ENCODE measurements at regions not wholly inside any gene's neighbourhood (a gene's known extent, or its start where the extent isn't known, plus 50 kb on each side); places are given as distances from the start of the nearest gene placed in this dataset.
"Not testable (repeated sequence)": the region's sequence is repeated elsewhere in the genome, so short reads cannot be mapped to it uniquely, and the experiment has no call there.

DNA sequence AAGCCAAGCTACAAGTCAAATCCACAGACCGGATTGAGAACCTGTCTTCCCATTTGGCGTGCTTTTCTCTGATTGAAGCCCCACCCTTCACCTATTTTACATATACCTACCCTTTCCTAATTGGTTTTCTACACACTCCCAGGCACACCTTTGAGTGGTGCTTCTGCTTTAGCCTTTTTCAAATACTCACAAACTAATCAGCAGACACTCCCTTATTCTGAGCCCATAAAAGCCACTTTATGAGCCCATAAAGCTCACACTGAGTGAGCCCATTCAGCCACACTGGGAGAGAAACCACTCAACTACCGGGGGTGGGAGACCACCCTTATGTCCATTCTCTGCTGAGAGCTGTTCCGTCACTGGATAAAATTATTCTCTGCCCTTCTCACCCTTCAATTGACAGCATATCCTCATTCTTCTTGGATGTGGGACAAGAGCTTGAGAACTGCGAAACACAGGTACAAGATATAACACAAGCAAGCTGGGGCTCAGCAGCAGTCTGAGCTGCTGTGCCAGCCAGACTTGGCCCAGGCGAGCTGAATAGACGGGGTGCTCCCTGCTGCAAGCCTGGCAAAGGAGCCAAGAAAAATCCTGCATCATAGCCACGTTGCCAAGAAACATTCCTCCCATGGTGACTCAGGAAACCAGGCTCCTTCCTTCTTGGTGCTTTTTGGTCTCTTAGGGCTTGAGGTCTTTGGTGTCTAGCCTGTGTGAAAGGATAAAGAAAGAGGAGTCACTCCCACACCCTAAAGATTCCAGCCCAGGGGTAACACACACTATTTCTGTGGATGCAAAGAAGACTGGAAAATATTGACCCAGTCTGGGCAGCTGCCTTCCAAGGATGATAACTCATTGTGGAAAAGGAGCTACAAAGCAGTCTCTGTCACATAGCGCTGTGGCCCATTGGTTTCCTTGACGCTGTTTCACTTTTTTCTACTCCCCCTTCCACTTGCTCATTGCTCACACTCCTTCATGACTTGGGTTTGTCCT lies 609.7 kb downstream of the MCTP2 start:
- no peak for DNase-seq (ENCODE audit: low read depth)

DNA sequence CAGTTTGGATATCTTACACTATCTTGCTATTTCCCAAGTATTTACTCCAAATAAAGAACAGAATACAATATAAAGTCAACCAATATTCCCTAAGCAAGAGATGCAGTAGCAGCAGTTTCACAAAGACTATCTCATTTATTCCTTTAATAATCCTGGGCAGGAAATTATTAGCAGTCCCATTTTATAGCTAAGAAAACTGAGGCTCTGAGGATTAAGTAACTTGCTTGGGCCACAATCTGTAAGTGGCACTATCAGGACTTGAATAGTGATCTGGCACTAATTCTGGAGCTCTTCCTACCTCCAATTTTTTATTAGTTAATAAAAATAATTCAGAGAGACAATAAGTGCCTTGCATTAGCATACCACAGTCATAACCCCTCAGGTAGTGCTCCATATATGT lies 611.7 kb downstream of the MCTP2 start:
- no peak for DNase-seq (ENCODE audit: low read depth)

DNA sequence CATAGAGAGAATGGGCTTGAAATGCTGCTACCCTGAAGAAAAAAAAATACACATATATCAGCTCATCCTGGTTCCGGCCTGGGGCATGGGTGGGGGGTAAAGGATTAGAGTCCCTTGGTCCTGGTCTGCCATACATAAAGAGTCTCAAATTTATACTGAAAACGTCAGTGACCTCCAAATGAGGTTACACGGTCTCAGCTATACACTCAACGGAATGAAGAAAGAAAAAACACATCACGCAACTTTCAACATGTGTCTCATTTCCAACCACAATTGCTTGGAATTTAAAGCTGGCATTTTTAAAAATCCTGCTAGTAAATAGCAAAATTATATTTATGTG lies 612.8 kb downstream of the MCTP2 start:
- DNase-seq (ENCODE audit: low read depth): no peak

DNA sequence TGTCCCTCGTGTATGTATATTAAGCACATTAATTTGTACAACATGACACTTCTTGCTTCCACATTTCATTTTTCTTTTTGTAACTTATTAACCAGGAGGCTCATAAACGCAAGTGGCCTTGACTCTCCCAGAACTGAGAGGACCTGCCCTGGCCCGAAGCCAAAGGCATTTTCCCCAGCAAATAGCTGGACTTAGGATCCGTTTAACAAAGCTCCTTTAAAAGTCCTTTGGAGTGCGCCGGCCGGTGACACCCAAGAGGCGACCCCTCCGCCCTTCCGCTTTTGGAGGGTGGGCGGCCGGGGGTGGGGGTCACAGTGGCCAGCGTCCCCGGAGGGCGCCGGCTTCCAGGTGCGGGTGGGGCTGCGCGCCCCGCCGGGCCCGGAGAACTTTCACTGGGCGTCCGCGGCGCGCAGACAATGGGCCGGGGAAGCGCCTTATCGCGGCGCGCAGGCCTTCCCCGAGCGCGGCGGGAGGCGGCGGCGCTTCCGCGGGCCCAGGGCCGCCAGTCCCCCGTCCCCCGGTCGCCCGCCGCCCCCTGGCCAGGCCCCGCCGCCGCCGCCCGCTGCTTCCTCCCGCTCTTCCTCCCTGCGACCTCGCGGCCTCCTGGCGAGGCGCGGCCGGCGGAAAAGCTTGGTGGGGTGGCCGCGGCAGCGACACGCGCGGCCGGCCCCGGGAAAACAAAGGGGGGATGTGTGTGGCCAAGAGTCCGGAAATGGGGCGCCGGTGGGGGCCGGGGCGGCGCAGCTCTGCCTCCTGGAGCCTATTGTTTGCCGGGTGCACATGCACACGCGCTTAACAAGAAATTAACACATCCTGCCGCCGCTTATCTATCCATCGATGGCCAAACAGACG lies 613.4 kb downstream of the MCTP2 start:
- no peak for DNase-seq (ENCODE audit: low read depth)

DNA sequence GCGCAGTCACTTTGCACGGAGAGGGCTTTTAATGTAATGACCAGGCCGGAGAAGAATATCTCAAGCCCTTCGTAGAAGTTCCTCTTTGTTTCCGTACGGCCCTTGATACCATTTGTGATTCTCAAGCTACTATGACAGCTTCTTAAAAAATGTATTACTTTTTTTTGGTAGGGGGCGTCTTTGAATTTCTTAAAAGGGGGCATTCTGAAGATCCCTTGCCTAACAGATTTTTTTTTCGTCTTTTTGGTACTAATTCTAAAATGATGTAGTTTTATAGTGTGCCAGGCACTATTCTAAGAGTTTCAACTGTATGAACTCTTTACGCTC lies 614.0 kb downstream of the MCTP2 start:
- DNase-seq (ENCODE audit: low read depth): no peak

DNA sequence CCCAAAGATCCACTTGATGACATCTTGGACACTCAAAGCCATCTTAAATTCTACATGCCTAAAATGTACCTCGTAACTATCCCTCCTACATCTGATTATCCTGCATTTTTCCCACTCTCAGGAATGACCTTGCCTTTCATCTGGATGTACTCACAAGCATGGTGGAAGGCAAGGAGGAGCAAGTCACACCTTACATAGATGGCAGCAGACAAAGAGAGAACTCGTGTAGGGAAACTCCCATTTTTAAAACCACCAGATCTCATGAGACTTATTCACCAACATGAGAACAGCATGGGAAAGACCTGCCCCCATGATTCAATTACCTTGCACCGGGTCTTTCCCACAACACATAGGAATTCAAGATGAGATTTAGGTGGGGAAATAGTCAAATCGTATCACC lies 616.0 kb downstream of the MCTP2 start:
- no peak for DNase-seq (ENCODE audit: low read depth)

DNA sequence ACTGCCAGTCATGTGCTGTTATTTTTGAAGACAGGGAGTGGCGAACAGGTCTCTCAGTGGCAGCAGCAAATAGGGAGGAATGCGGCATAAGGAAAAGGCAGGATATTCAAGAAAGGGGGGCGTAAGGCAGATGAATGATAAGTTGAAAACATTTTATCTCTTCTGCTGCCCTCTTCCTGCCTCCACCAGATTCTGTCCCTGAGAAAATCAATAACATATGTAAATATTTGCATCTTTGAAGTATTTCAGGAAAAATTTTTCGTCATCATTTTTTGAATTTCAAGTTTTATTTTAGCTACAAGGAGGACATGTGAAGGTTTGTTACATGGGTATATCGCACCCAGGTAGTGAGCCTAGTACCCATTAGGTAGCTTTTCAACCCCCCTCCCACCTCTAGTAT lies 616.7 kb downstream of the MCTP2 start:
- no peak for DNase-seq (ENCODE audit: low read depth)

DNA sequence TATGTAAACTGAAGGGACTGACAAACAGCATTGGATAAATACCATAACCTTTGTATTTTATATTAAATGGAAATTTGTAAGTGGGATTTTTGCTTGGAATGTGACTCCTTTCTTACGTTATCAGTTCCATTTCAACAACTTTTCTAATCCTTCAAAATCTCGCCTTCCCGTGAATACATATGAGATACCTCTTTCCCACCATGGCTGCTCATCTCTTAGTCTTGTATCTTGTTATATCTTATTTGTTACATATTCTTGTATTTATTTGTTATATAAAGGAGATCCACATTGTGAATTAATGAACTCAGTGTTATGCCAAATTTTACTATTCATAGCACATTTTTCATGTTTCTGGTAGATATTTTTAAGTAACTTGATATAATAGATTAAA lies 623.7 kb downstream of the MCTP2 start:
- no peak for DNase-seq (ENCODE audit: low read depth)

DNA sequence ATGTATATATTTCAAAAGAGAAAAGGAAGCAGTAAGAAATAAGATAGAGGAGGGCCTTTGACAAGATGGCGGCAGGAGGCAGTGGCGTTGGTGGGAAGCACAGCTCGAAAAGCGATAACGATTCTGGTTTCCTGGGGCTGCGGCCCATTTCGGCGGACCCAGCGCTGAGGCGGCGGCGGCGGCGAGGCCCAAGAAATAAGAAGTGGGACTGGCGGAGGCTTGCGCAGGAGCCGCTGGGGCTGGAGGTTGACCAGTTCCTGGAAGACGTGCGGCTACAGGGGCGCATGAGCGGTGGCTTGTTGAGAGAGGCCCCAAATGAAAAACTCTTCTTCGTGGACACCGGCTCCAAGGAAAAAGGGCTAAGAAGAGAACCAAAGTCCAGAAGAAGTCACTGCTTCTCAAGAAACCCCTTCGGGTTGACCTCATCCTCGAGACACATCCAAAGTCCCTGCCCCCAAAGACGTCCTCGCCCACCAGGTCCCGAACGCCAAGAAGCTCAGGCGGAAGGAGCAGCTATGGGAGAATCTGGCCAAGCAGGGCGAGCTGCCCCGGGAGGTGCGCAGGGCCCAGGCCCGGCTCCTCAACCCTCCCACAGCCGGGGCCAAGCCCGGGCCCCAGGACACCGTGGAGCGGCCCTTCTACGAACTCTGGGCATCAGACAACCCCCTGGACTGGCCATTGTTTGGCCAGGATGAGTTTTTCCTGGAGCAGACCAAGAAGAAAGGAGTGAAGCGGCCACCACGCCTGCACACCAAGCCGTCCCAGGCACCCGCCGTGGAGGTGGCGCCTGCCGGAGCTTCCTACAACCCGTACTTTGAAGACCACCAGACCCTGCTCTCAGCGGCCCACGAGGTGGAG lies 624.3 kb downstream of the MCTP2 start:
- DNase-seq (ENCODE audit: low read depth): no peak

DNA sequence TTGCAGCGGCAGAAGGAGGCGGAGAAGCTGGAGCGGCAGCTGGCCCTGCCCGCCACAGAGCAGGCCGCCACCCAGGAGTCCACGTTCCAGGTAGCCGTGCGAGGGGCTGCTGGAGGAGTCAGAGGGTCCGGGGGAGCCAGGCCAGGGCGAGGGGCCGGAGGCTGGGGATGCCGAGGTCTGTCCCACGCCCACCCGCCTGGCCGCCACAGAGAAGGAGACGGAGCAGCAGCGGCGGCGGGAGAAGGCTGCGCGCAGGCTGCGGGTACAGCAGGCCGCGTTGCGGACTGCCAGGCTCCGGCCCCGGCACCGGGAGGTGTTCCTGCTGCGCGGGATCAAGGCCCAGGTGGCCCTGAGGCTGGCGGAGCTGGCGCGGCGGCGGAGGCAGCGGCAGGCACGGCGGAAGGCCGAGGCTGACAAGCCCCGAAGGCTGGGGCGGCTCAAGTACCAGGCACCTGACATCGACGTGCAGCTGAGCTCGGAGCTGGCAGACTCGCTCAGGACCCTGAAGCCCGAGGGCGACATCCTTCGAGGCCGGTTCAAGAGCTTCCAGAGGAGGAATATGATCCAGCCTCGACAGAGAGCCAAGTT lies 625.0 kb downstream of the MCTP2 start:
- no peak for DNase-seq (ENCODE audit: low read depth)

DNA sequence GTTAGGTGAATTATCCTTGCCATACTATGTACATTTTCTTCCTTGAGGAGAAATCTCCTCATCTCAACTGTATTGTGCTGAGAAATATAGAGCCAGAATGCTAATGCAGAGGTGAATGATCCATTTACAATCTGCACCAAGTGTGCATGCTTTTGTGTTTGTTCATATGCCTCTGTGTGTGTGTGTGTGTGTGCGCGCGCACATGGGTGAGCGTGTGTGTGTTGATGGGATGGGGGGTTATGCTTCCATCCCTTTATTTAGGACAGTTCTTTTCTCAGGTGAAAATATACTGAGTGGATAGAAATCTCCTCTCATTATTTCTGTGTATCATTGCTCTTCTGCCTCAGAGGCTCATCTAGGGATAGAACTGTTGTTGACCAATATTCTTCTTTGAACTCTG lies 626.1 kb downstream of the MCTP2 start:
- DNase-seq (ENCODE audit: low read depth): no peak

DNA sequence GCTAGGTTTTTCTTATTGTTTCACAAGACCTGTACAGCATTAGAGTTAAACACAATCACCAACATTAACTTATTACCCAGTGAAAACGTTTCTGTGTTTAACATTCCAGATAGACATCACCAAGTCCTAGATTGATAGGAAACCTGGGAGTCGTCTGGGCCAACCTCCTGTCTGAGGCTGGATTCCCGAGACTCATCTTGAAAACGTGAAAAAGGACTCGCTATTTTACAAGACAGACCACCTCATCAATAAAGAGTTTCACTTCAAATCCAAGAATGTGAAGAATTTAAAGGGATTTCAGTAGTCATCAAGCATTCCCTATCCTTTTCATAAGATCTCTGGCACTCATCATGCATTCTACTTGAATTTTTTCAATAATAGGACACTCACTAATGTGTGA lies 626.6 kb downstream of the MCTP2 start:
- DNase-seq (ENCODE audit: low read depth): no peak

DNA sequence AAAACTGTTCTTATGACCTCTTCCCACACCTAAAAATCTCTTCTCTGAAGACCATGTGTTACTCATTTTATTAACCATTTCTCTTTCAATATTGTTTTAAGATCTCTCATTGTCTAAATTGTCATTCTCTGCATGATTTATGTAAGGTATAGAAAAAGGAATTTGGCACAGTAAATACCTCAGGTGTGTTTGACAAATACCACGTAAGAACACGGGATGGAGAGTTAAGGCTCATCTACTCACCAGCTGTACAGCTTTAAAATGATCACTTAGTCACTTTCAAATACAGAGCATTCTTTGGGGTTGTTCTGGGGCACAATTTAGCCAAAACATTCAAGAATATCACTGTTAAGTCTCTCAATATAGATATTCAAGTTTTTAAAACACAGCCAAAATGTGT lies 627.1 kb downstream of the MCTP2 start:
- DNase-seq (ENCODE audit: low read depth): no peak

DNA sequence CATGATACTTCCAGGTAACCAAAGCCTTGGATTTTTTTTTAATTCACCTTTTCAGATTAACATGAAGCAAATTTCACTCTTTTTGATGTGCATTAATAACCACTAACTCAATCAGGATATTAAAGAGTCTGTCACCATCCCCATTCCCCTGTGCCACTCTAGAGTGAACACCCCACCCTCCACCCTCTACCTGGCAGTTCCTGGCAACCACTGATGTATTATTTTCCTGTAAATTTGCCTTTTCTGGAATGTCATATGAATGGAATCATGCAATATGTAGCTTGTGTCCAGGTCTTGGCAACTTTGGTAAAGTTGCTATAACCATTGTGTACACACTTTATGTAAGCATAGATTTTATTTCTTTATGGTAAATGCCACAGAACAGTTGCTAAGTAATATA lies 627.6 kb downstream of the MCTP2 start:
- DNase-seq (ENCODE audit: low read depth): no peak

DNA sequence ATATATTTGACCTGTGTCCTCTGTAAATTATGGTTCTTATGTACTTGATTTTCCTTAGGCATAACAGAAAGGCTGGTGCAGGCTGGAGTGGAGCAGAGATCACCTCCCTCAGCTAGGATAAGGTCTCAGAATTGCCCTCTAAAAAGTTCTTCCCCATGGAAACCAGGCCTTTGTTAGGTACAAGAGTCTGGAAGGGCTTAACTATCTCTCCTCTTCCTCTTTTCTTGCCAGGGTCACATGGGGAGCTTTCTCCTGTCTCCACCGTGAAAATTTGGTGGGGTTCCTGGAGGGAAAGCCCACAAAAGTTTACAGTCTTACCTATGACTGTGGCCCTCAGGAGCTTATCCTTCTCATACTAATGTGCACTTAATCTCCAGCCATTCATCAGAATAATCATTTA lies 633.2 kb downstream of the MCTP2 start:
- DNase-seq (ENCODE audit: low read depth): no peak

DNA sequence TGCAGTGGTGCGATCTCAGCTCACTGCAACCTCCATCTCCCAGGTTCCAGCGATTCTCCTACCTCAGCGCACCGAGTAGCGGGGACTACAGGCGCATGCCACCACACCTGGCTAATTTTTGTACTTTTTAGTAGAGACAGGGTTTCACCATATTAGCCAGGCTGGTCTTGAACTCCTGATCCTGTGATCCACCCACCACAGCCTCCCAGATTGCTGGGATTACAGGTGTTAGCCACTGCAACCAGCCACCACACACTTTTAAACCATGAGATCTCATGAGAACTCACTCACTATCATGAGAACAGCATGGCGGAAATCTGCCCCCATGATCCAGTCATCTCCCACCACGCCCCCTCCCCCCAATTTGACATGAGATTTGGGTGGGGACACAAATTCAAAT lies 636.9 kb downstream of the MCTP2 start:
- not testable (repeated sequence) for DNase-seq (ENCODE audit: low read depth)

DNA sequence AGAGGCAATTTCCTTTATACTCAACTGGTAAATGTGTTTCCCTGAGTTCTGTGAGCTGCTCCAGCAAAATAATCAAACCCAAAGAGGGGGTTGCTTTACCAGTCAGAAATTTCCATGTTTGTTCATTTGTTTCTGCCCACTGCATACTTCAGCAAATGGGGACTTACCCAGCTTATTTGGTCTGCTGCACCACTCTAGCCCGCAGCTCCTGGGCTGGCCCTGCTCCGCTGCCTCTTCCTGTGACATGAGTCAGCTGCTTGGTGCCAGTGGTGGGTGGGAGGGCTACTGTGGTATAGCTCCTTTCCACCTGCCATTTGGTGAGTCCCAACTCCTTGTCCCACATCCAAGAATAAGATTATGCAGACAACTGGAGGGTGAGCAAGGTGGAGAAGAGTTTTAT lies 644.2 kb downstream of the MCTP2 start:
- DNase-seq (ENCODE audit: low read depth): no peak

DNA sequence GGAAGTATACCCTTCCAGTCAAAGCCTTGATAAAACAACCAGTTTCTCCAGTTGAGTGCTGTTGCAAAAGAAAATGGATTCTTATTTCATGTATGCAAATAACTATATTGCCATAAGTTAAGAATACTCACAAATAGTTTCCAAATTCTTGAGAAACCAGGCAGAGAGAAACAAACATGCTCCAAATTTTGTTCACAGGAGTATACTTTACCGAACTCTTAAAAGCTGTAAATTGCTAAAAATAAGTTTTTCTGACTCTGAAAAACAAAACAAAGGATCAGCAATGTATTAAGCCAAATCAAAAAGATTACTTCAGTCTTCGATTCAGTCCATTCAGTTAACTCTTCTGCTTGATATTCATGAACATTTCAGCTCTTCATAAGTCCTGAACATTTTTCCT lies 646.5 kb downstream of the MCTP2 start:
- DNase-seq (ENCODE audit: low read depth): no peak

DNA sequence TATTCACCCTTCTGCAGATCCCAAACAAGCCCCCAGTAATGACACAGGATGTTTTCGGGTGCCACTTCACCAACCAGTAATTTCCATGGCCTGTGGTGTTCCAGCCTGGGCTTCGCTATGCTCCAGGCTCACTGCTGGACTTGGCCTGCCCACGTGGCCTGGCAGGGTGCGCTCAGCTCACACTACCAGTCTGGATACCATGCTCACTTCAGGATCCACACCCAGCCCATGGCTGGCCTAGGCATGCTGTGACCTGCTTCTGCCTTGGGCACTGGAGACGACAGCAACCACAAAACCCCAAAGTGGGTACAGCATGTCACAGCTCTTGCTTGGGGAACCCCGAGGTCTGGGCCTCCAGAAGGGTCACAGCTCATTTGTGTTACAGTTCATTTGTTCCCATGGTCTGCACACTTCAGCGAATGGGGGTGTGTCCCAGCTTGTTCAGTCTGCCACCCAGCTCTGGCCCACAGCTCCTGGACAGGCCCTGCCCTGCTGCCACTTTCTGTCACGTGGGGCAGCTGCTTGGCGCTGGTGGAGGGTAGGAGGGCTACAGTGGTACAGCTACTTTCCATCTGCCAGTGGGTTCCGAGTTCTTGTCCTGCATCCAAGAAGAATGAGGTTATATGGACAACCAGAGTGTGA lies 650.8 kb downstream of the MCTP2 start:
- DNase-seq (ENCODE audit: low read depth): no peak

DNA sequence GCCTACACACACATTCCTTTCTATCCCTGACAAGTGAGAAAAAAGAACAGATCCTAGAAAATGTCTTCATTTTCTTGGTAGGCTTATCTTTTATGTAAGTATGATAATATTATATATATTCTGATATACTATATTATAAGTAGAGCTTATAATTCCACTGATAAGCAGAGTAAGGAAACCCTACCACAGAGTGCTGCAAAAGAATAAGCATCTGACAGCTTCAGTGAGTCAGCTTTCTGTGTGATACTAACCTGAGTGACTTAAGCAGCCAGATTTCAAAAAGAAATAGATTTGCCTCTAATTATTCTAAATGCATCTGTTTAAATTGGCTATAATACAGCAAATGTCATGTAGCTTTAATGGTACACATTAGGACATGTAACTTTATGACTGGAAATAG lies 656.0 kb downstream of the MCTP2 start:
- DNase-seq (ENCODE audit: low read depth): no peak

DNA sequence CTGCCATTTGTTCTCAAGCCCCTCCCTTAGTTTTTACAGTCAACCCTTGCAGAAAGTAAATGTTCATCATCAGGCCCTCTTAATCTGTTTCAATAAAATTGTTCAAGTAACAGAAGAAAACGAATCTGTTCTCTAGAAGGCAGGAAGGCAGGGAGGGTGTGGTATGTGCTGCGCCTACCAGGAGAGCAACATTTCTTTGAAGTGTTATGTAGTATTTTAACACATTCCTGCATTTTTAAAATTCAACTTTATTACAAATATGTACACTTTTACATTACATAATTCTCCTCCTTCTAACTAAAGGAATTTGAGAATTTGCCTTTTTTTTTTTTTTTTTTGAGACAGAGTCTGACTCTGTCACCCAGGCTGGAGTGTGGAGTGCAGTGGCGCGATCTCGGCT lies 657.8 kb downstream of the MCTP2 start:
- no peak for DNase-seq (ENCODE audit: low read depth)

DNA sequence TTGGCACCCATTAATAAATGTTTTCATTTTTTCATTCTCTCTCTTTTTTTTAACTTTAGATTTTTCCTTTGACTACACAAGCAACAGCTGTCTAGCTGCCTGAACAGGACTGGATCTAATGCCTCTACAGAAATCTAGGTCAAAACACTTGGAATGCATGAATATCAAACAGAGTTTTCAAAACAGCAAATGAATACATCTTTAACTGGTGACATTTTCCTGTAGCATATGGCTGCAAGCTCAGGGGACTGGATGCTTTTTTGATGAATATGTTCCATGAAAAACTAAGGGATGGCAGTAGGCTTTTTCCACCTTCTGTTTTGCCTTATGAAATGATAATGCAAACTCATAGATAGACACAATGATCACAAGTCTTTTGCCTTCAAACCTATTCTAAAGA lies 661.7 kb downstream of the MCTP2 start:
- no peak for DNase-seq (ENCODE audit: low read depth)
